ENCODE measurements at regions not wholly inside any gene's neighbourhood (a gene's known extent, or its start where the extent isn't known, plus 50 kb on each side); places are given as distances from the start of the nearest gene placed in this dataset.
A peak's percentile ranks its signal among the peaks of the same experiment; 100 is the strongest.
"Not testable (repeated sequence)": the region's sequence is repeated elsewhere in the genome, so short reads cannot be mapped to it uniquely, and the experiment has no call there.

GRCh38 chr2:147438882-147439281 is 405.9 kb upstream of the ACVR2A start:
- Histone ChIP-seq H3K27me3 (ENCODE audit: control insufficient read depth, insufficient read depth, low read length) (no peaks in the 10 kb centered on the region), H3K4me3 (ENCODE audit: insufficient read depth, low read depth, low read length) (no peak overlapping the region), H3K36me3 (replicated peaks; ENCODE audit: control insufficient read depth, insufficient read depth, low read length) (no peaks in the 10 kb centered on the region)
- DNase-seq: no peak

GRCh38 chr2:147433822-147434221 is 411.0 kb upstream of the ACVR2A start:
- no peak overlapping the region for H3K4me3 ChIP-seq (ENCODE audit: insufficient read depth, low read depth, low read length)
- no peak for DNase-seq
- no peaks in the 10 kb centered on the region for H3K36me3 ChIP-seq (replicated peaks; ENCODE audit: control insufficient read depth, insufficient read depth, low read length)
- H3K27me3 ChIP-seq (ENCODE audit: control insufficient read depth, insufficient read depth, low read length): no peaks in the 10 kb centered on the region

GRCh38 chr2:147430408-147430807 is 414.4 kb upstream of the ACVR2A start:
- DNase-seq: no peak
- no peaks in the 10 kb centered on the region for H3K36me3 ChIP-seq (replicated peaks; ENCODE audit: control insufficient read depth, insufficient read depth, low read length)
- H3K4me3 ChIP-seq (ENCODE audit: insufficient read depth, low read depth, low read length): no peak overlapping the region
- no peaks in the 10 kb centered on the region for H3K27me3 ChIP-seq (ENCODE audit: control insufficient read depth, insufficient read depth, low read length)

- no peak for DNase-seq
- no peak overlapping the region for H3K4me3 ChIP-seq (ENCODE audit: insufficient read depth, low read depth, low read length)
- no peaks in the 10 kb centered on the region for H3K27me3 ChIP-seq (ENCODE audit: control insufficient read depth, insufficient read depth, low read length)
- H3K36me3 ChIP-seq (replicated peaks; ENCODE audit: control insufficient read depth, insufficient read depth, low read length): no peaks in the 10 kb centered on the region
Measured at GRCh38 chr2:147428120-147428747, 416.6 kb upstream of the ACVR2A start.

GRCh38 chr2:147425437-147426029 is 419.3 kb upstream of the ACVR2A start:
- Histone ChIP-seq H3K4me3 (ENCODE audit: insufficient read depth, low read depth, low read length) (no peak overlapping the region), H3K27me3 (ENCODE audit: control insufficient read depth, insufficient read depth, low read length) (no peaks in the 10 kb centered on the region), H3K36me3 (replicated peaks; ENCODE audit: control insufficient read depth, insufficient read depth, low read length) (no peaks in the 10 kb centered on the region)
- no peak for DNase-seq

GRCh38 chr2:147424766-147425165 is 420.1 kb upstream of the ACVR2A start:
- no peaks in the 10 kb centered on the region for H3K27me3 ChIP-seq (ENCODE audit: control insufficient read depth, insufficient read depth, low read length)
- H3K36me3 ChIP-seq (replicated peaks; ENCODE audit: control insufficient read depth, insufficient read depth, low read length): no peaks in the 10 kb centered on the region
- H3K4me3 ChIP-seq (ENCODE audit: insufficient read depth, low read depth, low read length): no peak overlapping the region
- no peak for DNase-seq

- Histone ChIP-seq H3K4me3 (ENCODE audit: insufficient read depth, low read depth, low read length) (no peak overlapping the region), H3K36me3 (replicated peaks; ENCODE audit: control insufficient read depth, insufficient read depth, low read length) (no peaks in the 10 kb centered on the region), H3K27me3 (ENCODE audit: control insufficient read depth, insufficient read depth, low read length) (no peaks in the 10 kb centered on the region)
- no peak for DNase-seq
Measured at GRCh38 chr2:147420947-147421675, 423.7 kb upstream of the ACVR2A start.

GRCh38 chr2:147420517-147420916 is 424.3 kb upstream of the ACVR2A start:
- Histone ChIP-seq H3K27me3 (ENCODE audit: control insufficient read depth, insufficient read depth, low read length) (no peaks in the 10 kb centered on the region), H3K36me3 (replicated peaks; ENCODE audit: control insufficient read depth, insufficient read depth, low read length) (no peaks in the 10 kb centered on the region), H3K4me3 (ENCODE audit: insufficient read depth, low read depth, low read length) (no peak overlapping the region)
- DNase-seq: peak; percentile 0

- no peaks in the 10 kb centered on the region for H3K36me3 ChIP-seq (replicated peaks; ENCODE audit: control insufficient read depth, insufficient read depth, low read length)
- H3K27me3 ChIP-seq (ENCODE audit: control insufficient read depth, insufficient read depth, low read length): no peaks in the 10 kb centered on the region
- no peak for DNase-seq
- no peak overlapping the region for H3K4me3 ChIP-seq (ENCODE audit: insufficient read depth, low read depth, low read length)
Measured at GRCh38 chr2:147416099-147416498, 428.7 kb upstream of the ACVR2A start.

GRCh38 chr2:147414656-147415055 is 430.2 kb upstream of the ACVR2A start:
- not testable (repeated sequence) for H3K4me3 ChIP-seq (ENCODE audit: insufficient read depth, low read depth, low read length); H3K36me3 ChIP-seq (replicated peaks; ENCODE audit: control insufficient read depth, insufficient read depth, low read length); DNase-seq; H3K27me3 ChIP-seq (ENCODE audit: control insufficient read depth, insufficient read depth, low read length)

- Histone ChIP-seq H3K27me3 (ENCODE audit: control insufficient read depth, insufficient read depth, low read length) (no peaks in the 10 kb centered on the region), H3K36me3 (replicated peaks; ENCODE audit: control insufficient read depth, insufficient read depth, low read length) (no peaks in the 10 kb centered on the region), H3K4me3 (ENCODE audit: insufficient read depth, low read depth, low read length) (no peak overlapping the region)
- no peak for DNase-seq
Measured at GRCh38 chr2:147408357-147408756, 436.5 kb upstream of the ACVR2A start.

- Histone ChIP-seq H3K36me3 (replicated peaks; ENCODE audit: control insufficient read depth, insufficient read depth, low read length) (no peaks in the 10 kb centered on the region), H3K4me3 (ENCODE audit: insufficient read depth, low read depth, low read length) (no peak overlapping the region), H3K27me3 (ENCODE audit: control insufficient read depth, insufficient read depth, low read length) (no peaks in the 10 kb centered on the region)
- no peak for DNase-seq
Measured at GRCh38 chr2:147405651-147406050, 439.2 kb upstream of the ACVR2A start.

- DNase-seq: no peak
- no peaks in the 10 kb centered on the region for H3K36me3 ChIP-seq (replicated peaks; ENCODE audit: control insufficient read depth, insufficient read depth, low read length)
- no peaks in the 10 kb centered on the region for H3K27me3 ChIP-seq (ENCODE audit: control insufficient read depth, insufficient read depth, low read length)
- H3K4me3 ChIP-seq (ENCODE audit: insufficient read depth, low read depth, low read length): no peak overlapping the region
Measured at GRCh38 chr2:147398996-147399395, 445.8 kb upstream of the ACVR2A start.

GRCh38 chr2:147398301-147398700 is 446.5 kb upstream of the ACVR2A start:
- Histone ChIP-seq H3K4me3 (ENCODE audit: insufficient read depth, low read depth, low read length) (no peak overlapping the region), H3K27me3 (ENCODE audit: control insufficient read depth, insufficient read depth, low read length) (no peaks in the 10 kb centered on the region), H3K36me3 (replicated peaks; ENCODE audit: control insufficient read depth, insufficient read depth, low read length) (no peaks in the 10 kb centered on the region)
- no peak for DNase-seq

GRCh38 chr2:147396890-147397289 is 447.9 kb upstream of the ACVR2A start:
- Histone ChIP-seq H3K27me3 (ENCODE audit: control insufficient read depth, insufficient read depth, low read length) (no peaks in the 10 kb centered on the region), H3K4me3 (ENCODE audit: insufficient read depth, low read depth, low read length) (no peak overlapping the region), H3K36me3 (replicated peaks; ENCODE audit: control insufficient read depth, insufficient read depth, low read length) (no peaks in the 10 kb centered on the region)
- DNase-seq: no peak

Measured in H7 (cell line).